Esophagus (tissue), 2 donors: ENCODE measurements at regions not wholly inside any gene's neighbourhood (a gene's known extent, or its start where the extent isn't known, plus 50 kb on each side); places are given as distances from the start of the nearest gene placed in this dataset.
"Not testable (repeated sequence)": the region's sequence is repeated elsewhere in the genome, so short reads cannot be mapped to it uniquely, and the experiment has no call there.

Experiments used
- H3K27ac ChIP-seq, 2 donors: one replicate each; pipeline ENCODE4 v1.5.1; 2013; ENCODE audit warnings: low read depth in 2 of 2, mild to moderate bottlenecking in 2 of 2, inconsistent platforms in 1 of 2, low read length in 1 of 2, moderate library complexity in 1 of 2
- H3K27me3 ChIP-seq, 2 donors: one replicate each; pipeline ENCODE4 v1.6.1; 2013; ENCODE audit warnings: low read length in 2 of 2, control low read depth in 1 of 2, mild to moderate bottlenecking in 1 of 2; ENCODE audit not compliant: insufficient read depth in 2 of 2, control insufficient read depth in 1 of 2
- H3K36me3 ChIP-seq, 2 donors: one replicate each; pipeline ENCODE4 v1.6.1; 2013; ENCODE audit warnings: low read length in 1 of 2; ENCODE audit not compliant: control insufficient read depth in 2 of 2, insufficient read depth in 2 of 2
- H3K4me1 ChIP-seq, 2 donors: one replicate each; pipeline ENCODE4 v1.6.1; 2013; ENCODE audit warnings: low read length in 1 of 2; ENCODE audit not compliant: control insufficient read depth in 2 of 2, insufficient read depth in 2 of 2
- H3K4me3 ChIP-seq, 2 donors: one replicate each; pipeline ENCODE4 v1.5.1; 2013; ENCODE audit warnings: low read length in 2 of 2, mild to moderate bottlenecking in 2 of 2, low read depth in 1 of 2, moderate library complexity in 1 of 2
- H3K9me3 ChIP-seq, 2 donors: one replicate each; pipeline ENCODE4 v1.6.1; 2013; ENCODE audit warnings: mild to moderate bottlenecking in 2 of 2, low read depth in 1 of 2, low read length in 1 of 2, moderate library complexity in 1 of 2; ENCODE audit not compliant: control insufficient read depth in 2 of 2, insufficient read depth in 1 of 2
- WGBS, 2 donors: extraction: QIAGEN DNeasy Blood & Tissue Kit; methylation state at CpG; one replicate each; pipeline ENCODE4 v1.1.7; 2013; 5-methylcytosine and 5-hydroxymethylcytosine counted together
- donor health status: healthy with polysubstance abuse.
- donor health status: Bipolar disorder and iron deficiency.

- no peak overlapping the region for H3K27ac ChIP-seq
- H3K27me3 ChIP-seq: no peaks in the 10 kb centered on the region
- no peaks in the 10 kb centered on the region for H3K36me3 ChIP-seq
- 16 to 52% methylated on average over 3 of the region's 3 CpGs for WGBS, 2 donors
- H3K4me3 ChIP-seq: no peak overlapping the region
- H3K9me3 ChIP-seq: no peaks in the 10 kb centered on the region
- no peaks in the 10 kb centered on the region for H3K4me1 ChIP-seq
Measured at GRCh38 chr6:81366972-81367371, 385.5 kb downstream of the TENT5A start.

DNA sequence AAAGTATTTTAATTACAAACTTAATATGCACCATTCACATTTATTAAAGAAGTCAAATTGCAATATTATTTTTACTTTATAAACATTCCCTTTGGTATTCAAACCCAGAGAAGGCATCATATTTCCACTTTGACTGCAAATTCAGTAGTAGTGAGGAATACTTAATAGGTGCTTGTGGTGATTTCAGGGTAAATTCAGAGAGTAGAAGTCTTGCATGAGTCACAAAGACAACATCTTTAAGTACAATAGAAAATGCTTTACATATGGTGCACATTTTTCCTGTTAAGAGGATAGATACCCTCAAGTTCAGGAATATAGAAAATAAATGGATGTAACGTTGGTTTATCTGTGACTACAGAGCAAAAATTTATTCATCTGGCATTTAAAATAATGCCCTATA is 390.2 kb downstream of the TENT5A start:
- Histone ChIP-seq H3K4me3 (no peak overlapping the region), H3K27ac (no peak overlapping the region), H3K27me3 (no peaks in the 10 kb centered on the region), H3K36me3 (no peaks in the 10 kb centered on the region), H3K4me1 (no peaks in the 10 kb centered on the region), H3K9me3 (no peaks in the 10 kb centered on the region)
- WGBS, 2 donors: 0 to 44% methylated on average over 1 of the region's 1 CpG

- H3K27me3 ChIP-seq: no peaks in the 10 kb centered on the region
- 79 to 92% methylated on average over 3 of the region's 3 CpGs for WGBS, 2 donors
- H3K27ac ChIP-seq: no peak overlapping the region
- no peaks in the 10 kb centered on the region for H3K9me3 ChIP-seq
- H3K36me3 ChIP-seq: no peaks in the 10 kb centered on the region
- no peaks in the 10 kb centered on the region for H3K4me1 ChIP-seq
- H3K4me3 ChIP-seq: no peak overlapping the region
Measured at GRCh38 chr6:81353262-81353661, 399.2 kb downstream of the TENT5A start.

- not testable (repeated sequence) for H3K27ac ChIP-seq, H3K9me3 ChIP-seq, H3K4me3 ChIP-seq, H3K36me3 ChIP-seq, H3K4me1 ChIP-seq, H3K27me3 ChIP-seq
- WGBS, 2 donors: 90 to 91% methylated on average over 8 of the region's 8 CpGs
Measured at GRCh38 chr6:81344026-81344425, 408.5 kb downstream of the TENT5A start.

DNA sequence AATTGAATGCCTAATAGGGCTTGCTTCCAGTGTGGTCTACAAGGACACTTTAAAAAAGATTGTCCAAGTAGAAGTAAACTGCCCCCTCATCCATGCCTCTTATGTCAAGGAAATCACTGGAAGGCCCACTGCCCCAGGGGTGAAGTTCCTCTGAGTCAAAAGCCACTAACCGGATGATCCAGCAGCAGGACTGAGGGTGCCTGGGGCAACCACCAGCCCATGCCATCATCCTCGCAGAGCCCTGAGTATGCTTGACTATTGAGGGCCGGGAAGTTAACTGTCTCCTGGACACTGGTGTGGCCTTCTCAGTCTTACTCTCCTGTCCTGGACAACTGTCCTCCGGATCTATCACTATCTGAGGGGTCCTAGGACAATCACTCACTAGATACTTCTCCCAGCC is 411.5 kb downstream of the TENT5A start:
- no peaks in the 10 kb centered on the region for H3K36me3 ChIP-seq
- no peaks in the 10 kb centered on the region for H3K9me3 ChIP-seq
- H3K27ac ChIP-seq: no peak overlapping the region
- no peaks in the 10 kb centered on the region for H3K27me3 ChIP-seq
- 88 to 89% methylated on average over 4 of the region's 4 CpGs for WGBS, 2 donors
- H3K4me1 ChIP-seq: no peaks in the 10 kb centered on the region
- H3K4me3 ChIP-seq: no peak overlapping the region

- Histone ChIP-seq H3K4me3 (no peak overlapping the region), H3K27me3 (no peaks in the 10 kb centered on the region), H3K9me3 (no peaks in the 10 kb centered on the region), H3K4me1 (no peaks in the 10 kb centered on the region), H3K27ac (no peak overlapping the region), H3K36me3 (no peaks in the 10 kb centered on the region)
- 83 to 94% methylated on average over 1 of the region's 1 CpG for WGBS, 2 donors
Measured at GRCh38 chr6:81331526-81331925, 421.0 kb downstream of the TENT5A start.

- H3K9me3 ChIP-seq: no peaks in the 10 kb centered on the region
- H3K4me1 ChIP-seq: no peaks in the 10 kb centered on the region
- no peaks in the 10 kb centered on the region for H3K36me3 ChIP-seq
- 78 to 79% methylated on average over 2 of the region's 2 CpGs for WGBS, 2 donors
- H3K27ac ChIP-seq: no peak overlapping the region
- H3K4me3 ChIP-seq: no peak overlapping the region
- no peaks in the 10 kb centered on the region for H3K27me3 ChIP-seq
Measured at GRCh38 chr6:81328700-81329099, 423.8 kb downstream of the TENT5A start.

GRCh38 chr6:81326881-81327561 is 425.5 kb downstream of the TENT5A start:
- Histone ChIP-seq H3K9me3 (no peaks in the 10 kb centered on the region), H3K36me3 (no peaks in the 10 kb centered on the region), H3K4me1 (no peaks in the 10 kb centered on the region), H3K4me3 (no peak overlapping the region), H3K27ac (no peak overlapping the region), H3K27me3 (no peaks in the 10 kb centered on the region)
- 59 to 65% methylated on average over 7 of the region's 7 CpGs for WGBS, 2 donors

DNA sequence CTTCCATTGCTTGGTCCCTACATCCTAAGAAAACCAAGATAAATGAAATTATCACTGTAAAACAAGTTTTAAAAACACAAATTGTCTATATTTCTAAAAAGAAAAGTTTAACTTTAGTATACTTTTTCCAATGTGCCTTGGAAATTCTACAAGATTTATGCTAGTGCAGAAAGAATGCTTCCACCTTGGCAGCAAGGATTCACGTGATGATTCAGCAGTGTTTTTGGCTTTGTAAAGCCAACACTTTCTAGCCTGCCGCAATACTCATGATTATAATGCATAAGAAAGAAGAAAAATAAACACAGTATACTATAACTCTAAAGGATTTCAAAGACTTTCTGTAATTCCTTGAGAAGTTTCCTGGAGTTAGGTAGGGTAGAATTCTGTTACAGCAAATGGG is 442.7 kb downstream of the TENT5A start:
- Histone ChIP-seq H3K36me3 (no peaks in the 10 kb centered on the region), H3K27me3 (no peaks in the 10 kb centered on the region), H3K4me3 (no peak overlapping the region), H3K4me1 (no peaks in the 10 kb centered on the region), H3K9me3 (no peaks in the 10 kb centered on the region), H3K27ac (no peak overlapping the region)
- 89% methylated on average over 2 of the region's 2 CpGs for WGBS, 2 donors

DNA sequence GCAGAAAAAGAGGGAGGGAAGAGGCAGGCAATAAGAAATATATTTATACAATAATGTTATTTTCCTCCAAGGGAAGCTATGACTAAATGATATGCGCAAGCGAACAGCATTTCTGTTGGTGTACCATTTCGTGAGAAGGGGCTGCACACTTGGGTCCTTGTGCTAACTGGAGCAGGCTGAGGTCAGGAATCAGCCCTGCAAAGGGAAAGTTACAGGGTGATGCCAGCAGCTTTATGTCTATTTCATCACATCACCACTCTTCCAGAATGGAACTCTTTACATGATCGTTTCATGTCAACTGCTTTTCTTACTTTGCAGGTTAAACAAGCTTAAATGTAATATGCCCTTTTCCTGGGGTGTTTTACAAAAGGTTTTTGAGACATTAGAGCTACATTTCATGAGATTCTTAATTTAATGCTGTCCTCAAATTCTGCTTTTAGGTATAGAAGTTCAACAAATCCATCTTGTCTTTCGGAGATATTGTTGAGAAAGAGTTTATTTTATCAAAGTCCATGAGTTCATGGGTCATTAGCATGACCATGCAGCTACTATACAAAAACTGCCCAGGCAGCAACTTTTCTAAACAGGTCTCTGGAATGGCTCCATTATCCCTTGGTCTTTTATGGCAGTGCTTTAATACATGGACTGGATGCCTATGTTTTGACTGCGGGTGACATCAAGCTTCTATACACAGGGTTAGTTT is 443.8 kb downstream of the TENT5A start:
- H3K27ac ChIP-seq: no peak overlapping the region
- H3K4me1 ChIP-seq: no peaks in the 10 kb centered on the region
- no peaks in the 10 kb centered on the region for H3K27me3 ChIP-seq
- H3K36me3 ChIP-seq: no peaks in the 10 kb centered on the region
- 80 to 84% methylated on average over 6 of the region's 6 CpGs for WGBS, 2 donors
- no peak overlapping the region for H3K4me3 ChIP-seq
- H3K9me3 ChIP-seq: no peaks in the 10 kb centered on the region
